ENCODE measurements at regions not wholly inside any gene's neighbourhood (a gene's known extent, or its start where the extent isn't known, plus 50 kb on each side); places are given as distances from the start of the nearest gene placed in this dataset.
"Not testable (repeated sequence)": the region's sequence is repeated elsewhere in the genome, so short reads cannot be mapped to it uniquely, and the experiment has no call there.

DNA sequence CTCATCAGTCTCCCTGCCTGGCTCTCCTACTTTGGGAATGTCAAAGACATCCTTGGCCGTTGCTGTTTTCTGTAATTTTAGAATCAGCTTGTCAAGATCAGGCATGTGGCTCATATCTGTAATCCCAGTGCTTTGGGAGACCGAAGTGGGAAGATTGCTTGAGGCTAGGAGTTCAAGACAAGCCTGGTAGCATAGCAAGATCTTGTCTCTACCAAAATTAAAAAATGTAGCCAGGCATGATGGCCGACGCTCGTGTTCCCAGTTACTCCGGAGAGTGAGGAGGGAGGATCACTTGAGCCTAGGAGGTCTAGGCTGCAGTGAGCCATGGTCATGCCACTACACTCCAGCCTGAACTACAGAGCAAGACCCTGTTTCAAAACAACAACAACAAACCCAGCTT lies 144.0 kb upstream of the ATP10A start:
- DNase-seq (ENCODE audit: low spot score) = peak; percentile 36
- no peak overlapping the region for H3K27ac ChIP-seq
- TF ChIP-seq, protein P1, sequence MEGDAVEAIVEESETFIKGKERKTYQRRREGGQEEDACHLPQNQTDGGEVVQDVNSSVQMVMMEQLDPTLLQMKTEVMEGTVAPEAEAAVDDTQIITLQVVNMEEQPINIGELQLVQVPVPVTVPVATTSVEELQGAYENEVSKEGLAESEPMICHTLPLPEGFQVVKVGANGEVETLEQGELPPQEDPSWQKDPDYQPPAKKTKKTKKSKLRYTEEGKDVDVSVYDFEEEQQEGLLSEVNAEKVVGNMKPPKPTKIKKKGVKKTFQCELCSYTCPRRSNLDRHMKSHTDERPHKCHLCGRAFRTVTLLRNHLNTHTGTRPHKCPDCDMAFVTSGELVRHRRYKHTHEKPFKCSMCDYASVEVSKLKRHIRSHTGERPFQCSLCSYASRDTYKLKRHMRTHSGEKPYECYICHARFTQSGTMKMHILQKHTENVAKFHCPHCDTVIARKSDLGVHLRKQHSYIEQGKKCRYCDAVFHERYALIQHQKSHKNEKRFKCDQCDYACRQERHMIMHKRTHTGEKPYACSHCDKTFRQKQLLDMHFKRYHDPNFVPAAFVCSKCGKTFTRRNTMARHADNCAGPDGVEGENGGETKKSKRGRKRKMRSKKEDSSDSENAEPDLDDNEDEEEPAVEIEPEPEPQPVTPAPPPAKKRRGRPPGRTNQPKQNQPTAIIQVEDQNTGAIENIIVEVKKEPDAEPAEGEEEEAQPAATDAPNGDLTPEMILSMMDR (IDR thresholded peaks at IDR 0.05) = no peak
- H3K27me3 ChIP-seq = no peaks in the 10 kb centered on the region
- H3K4me1 ChIP-seq = no peaks in the 10 kb centered on the region
- H3K4me3 ChIP-seq = no peak overlapping the region
- no peaks in the 10 kb centered on the region for H3K36me3 ChIP-seq
- peaks cover 0 to 10% of the 10 kb centered on the region in 2 donors for H3K9me3 ChIP-seq

- TF ChIP-seq, protein P1 (IDR thresholded peaks at IDR 0.05) = no peak
- Histone ChIP-seq H3K4me3 (no peak overlapping the region), H3K9me3 (no peaks in the 10 kb centered on the region), H3K4me1 (no peaks in the 10 kb centered on the region), H3K27ac (no peak overlapping the region), H3K27me3 (no peaks in the 10 kb centered on the region), H3K36me3 (no peaks in the 10 kb centered on the region)
- DNase-seq (ENCODE audit: low spot score) = no peak
These were observed 138.1 kb upstream of the ATP10A start for GRCh38 chr15:26001201-26001600.

- TF ChIP-seq, protein P1 (IDR thresholded peaks at IDR 0.05) = no peak
- no peak overlapping the region for H3K4me3 ChIP-seq
- H3K36me3 ChIP-seq = no peaks in the 10 kb centered on the region
- no peaks in the 10 kb centered on the region for H3K27me3 ChIP-seq
- no peaks in the 10 kb centered on the region for H3K9me3 ChIP-seq
- DNase-seq (ENCODE audit: low spot score) = no peak
- no peak overlapping the region for H3K27ac ChIP-seq
- no peaks in the 10 kb centered on the region for H3K4me1 ChIP-seq
These were observed 130.4 kb upstream of the ATP10A start for GRCh38 chr15:25993506-25993905.

- Histone ChIP-seq H3K27me3 (no peaks in the 10 kb centered on the region), H3K4me1 (no peaks in the 10 kb centered on the region), H3K9me3 (no peaks in the 10 kb centered on the region), H3K4me3 (no peak overlapping the region), H3K36me3 (no peaks in the 10 kb centered on the region), H3K27ac (no peak overlapping the region)
- TF ChIP-seq, protein P1 (IDR thresholded peaks at IDR 0.05) = no peak
- no peak for DNase-seq (ENCODE audit: low spot score)
These were observed 127.1 kb upstream of the ATP10A start for GRCh38 chr15:25990220-25990619.

GRCh38 chr15:25989327-25989726 lies 126.2 kb upstream of the ATP10A start:
- no peaks in the 10 kb centered on the region for H3K36me3 ChIP-seq
- H3K9me3 ChIP-seq = no peaks in the 10 kb centered on the region
- H3K4me1 ChIP-seq = no peaks in the 10 kb centered on the region
- no peak overlapping the region for H3K4me3 ChIP-seq
- H3K27me3 ChIP-seq = no peaks in the 10 kb centered on the region
- TF ChIP-seq, protein P1 (IDR thresholded peaks at IDR 0.05) = no peak
- no peak for DNase-seq (ENCODE audit: low spot score)
- H3K27ac ChIP-seq = no peak overlapping the region

DNA sequence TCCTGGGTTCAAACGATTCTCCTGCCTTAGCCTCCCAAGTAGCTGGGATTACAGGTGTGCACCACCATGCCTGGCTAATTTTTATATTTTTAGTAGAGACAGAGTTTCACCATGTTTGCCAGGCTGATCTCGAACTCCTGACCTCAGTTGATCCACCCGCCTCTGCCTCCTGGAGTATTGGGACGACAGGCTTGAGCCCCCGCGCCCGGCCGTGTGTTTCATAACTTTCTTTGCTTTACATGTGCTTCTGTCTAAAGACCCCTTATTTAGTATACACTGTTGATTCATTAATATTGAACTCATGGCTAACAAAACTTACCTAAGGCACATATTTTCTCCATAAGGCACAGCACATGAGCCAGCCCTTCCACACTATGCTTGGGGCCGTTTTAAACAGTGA lies 125.6 kb upstream of the ATP10A start:
- DNase-seq (ENCODE audit: low spot score) = not testable (repeated sequence)

More for the DNA sequence above, 125.6 kb upstream of the ATP10A start:
- not testable (repeated sequence) for H3K9me3 ChIP-seq, H3K27me3 ChIP-seq, H3K4me1 ChIP-seq, H3K36me3 ChIP-seq, H3K27ac ChIP-seq, H3K4me3 ChIP-seq
